ENCODE measurements at regions not wholly inside any gene's neighbourhood (a gene's known extent, or its start where the extent isn't known, plus 50 kb on each side); places are given as distances from the start of the nearest gene placed in this dataset.

GRCh38 chr1:30385246-30385995, 338.0 kb downstream of the MATN1 start:
- DNase-seq: peak in 1 of 2 donors; percentile 47
- peaks cover 0 to 55% of the 10 kb centered on the region in 2 donors for H3K27me3 ChIP-seq
- no peak overlapping the region for H3K27ac ChIP-seq
- no peaks in the 10 kb centered on the region for H3K36me3 ChIP-seq
- H3K9me3 ChIP-seq: no peaks in the 10 kb centered on the region
- H3K4me3 ChIP-seq: no peak overlapping the region
- intact Hi-C loops (cut with DNase I; ENCODE audit: low total_unique reads): no loop called here
- H3K4me1 ChIP-seq: peaks cover 0 to 1% (median 0%) of the 10 kb centered on the region in 4 donors
- TF ChIP-seq CTCF (IDR thresholded peaks at IDR 0.05): no peak

- no peaks in the 10 kb centered on the region for H3K36me3 ChIP-seq
- intact Hi-C loops (cut with DNase I; ENCODE audit: low total_unique reads): no loop called here
- no peak overlapping the region for H3K4me3 ChIP-seq
- DNase-seq: peak in 1 of 2 donors; percentile 39
- peaks cover 0 to 47% of the 10 kb centered on the region in 2 donors for H3K27me3 ChIP-seq
- no peak overlapping the region for H3K27ac ChIP-seq
- peaks cover 0 to 8% (median 2%) of the 10 kb centered on the region in 4 donors for H3K4me1 ChIP-seq
- no peak for TF ChIP-seq CTCF (IDR thresholded peaks at IDR 0.05)
- H3K9me3 ChIP-seq: no peaks in the 10 kb centered on the region
Observed at GRCh38 chr1:30384286-30385245, 338.8 kb downstream of the MATN1 start.

DNA sequence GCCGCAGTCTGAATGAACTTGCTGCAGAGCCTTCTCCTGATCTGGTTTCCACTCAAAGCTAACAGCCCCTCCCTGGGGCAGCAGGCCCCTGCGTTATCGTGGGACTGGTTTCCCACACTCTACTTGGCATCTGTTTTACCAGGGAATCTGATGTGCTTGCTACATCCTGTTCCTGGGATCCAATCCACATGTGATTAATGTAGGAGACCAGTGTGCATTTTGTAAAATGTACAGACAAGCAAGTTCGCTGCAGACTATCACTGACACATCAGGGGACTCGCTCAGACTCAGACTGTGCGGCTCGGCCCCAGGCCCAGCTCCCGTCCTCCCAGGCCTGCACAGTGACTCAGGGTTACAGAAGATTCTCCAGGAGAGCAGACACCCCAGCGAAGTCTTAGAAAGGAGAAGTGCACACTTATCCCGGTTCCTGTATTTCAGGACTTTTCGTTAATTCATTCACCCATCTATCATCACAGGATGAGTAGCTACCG, 340.1 kb downstream of the MATN1 start:
- Histone ChIP-seq H3K36me3 (no peaks in the 10 kb centered on the region), H3K27ac (no peak overlapping the region), H3K27me3 (peaks cover 0 to 50% of the 10 kb centered on the region in 2 donors), H3K4me3 (no peak overlapping the region), H3K4me1 (peaks cover 0 to 8% (median 2%) of the 10 kb centered on the region in 4 donors), H3K9me3 (no peaks in the 10 kb centered on the region)
- intact Hi-C loops (cut with DNase I; ENCODE audit: low total_unique reads): no loop called here
- peak in 1 of 2 donors; percentile 31 for DNase-seq
- no peak for TF ChIP-seq CTCF (IDR thresholded peaks at IDR 0.05)

DNA sequence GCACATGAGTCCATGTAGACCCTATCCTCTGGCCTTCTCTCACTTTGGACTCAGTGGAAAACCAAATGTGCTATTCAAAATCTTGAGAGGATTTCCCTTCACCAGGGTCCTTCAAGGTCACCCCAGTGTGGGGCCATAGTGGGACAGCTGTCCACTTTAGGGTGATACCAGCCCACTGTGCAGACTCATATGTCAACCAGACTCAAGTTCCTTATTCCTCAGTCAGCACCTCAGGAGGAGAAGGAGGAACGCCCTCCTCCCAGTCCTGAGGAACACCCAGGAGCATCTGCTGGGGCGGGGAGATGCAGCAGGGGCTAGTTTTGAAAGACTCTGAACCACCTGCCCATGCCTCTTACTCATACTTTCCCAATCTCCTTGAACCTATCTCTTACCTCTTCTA, 340.9 kb downstream of the MATN1 start:
- Histone ChIP-seq H3K27ac (no peak overlapping the region), H3K36me3 (no peaks in the 10 kb centered on the region), H3K4me3 (no peak overlapping the region), H3K4me1 (peaks cover 0 to 8% (median 2%) of the 10 kb centered on the region in 4 donors), H3K9me3 (no peaks in the 10 kb centered on the region), H3K27me3 (peaks cover 0 to 53% of the 10 kb centered on the region in 2 donors)
- intact Hi-C loops (cut with DNase I; ENCODE audit: low total_unique reads): no loop called here
- no peak for TF ChIP-seq CTCF (IDR thresholded peaks at IDR 0.05)
- peak in 1 of 2 donors; percentile 25 for DNase-seq

DNA sequence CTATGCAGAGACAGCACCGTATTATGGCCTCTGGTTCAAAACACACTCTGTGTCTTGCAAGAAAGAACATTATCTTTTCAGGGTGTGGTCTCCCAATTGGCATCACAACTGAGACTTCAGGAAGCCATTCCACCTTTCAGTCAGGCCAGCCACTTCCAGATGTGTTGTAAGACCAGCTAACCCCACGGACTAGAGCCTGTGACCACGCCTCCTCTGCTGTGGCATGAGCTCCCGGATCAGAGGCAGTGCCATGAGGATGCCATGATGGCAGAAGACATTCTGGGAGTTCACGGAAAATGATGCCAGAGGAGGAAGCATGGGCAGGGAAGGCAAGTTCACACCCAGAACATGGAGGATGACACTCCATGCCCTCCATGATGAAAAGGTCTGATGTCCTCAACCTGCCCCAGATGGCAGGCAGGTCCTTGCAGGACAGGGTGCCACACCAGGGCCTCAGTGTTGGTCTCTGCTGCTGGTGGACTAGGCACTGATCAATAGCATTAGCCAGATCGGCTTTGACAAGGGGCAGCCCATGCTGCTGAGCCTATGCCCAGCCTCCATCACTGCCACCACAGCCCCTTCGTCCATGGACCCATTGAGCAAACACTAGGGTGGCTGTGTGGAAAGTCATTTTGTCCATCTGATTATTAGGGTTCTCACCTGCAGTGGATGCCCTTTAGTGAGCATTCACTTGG, 341.6 kb downstream of the MATN1 start:
- Histone ChIP-seq H3K27me3 (peaks cover 0 to 55% of the 10 kb centered on the region in 2 donors), H3K9me3 (no peaks in the 10 kb centered on the region), H3K4me1 (peaks cover 0 to 8% (median 2%) of the 10 kb centered on the region in 4 donors), H3K36me3 (no peaks in the 10 kb centered on the region), H3K27ac (no peak overlapping the region), H3K4me3 (no peak overlapping the region)
- TF ChIP-seq CTCF (IDR thresholded peaks at IDR 0.05): no peak
- peak in 1 of 2 donors; percentile 35 for DNase-seq
- intact Hi-C loops (cut with DNase I; ENCODE audit: low total_unique reads): loop anchor here (2.0 kb wide), 1 partner anchor 1145 kb away; the partner anchor contains the start of gene PTPRU

All from tibial artery (tissue), 4 donors.